SK-N-SH (cell line): ENCODE measurements at regions not wholly inside any gene's neighbourhood (a gene's known extent, or its start where the extent isn't known, plus 50 kb on each side); places are given as distances from the start of the nearest gene placed in this dataset.
"Not testable (repeated sequence)": the region's sequence is repeated elsewhere in the genome, so short reads cannot be mapped to it uniquely, and the experiment has no call there.

Experiments used
- CTCF ChIA-PET: fragments of 300-600, 350-600 bp; formaldehyde crosslinking; extraction: SDS; loops from one replicate; lab custom pipeline; 2021; lab: Yijun Ruan, JAX
- POLR2A ChIA-PET: fragments of 350-600 bp; sonication (Branson Sonifier 250); formaldehyde crosslinking; extraction: SDS; loops from one replicate; lab custom pipeline; 2020; ENCODE audit warnings: antibody characterized with exemption, inconsistent platforms; lab: Yijun Ruan, JAX
- DNase-seq: peaks from one replicate; pipeline ENCODE4 v3.0.0; 2012
- H2AFZ ChIP-seq: fragments of 200-600 bp; sonication (generic); 2 replicates; pipeline ENCODE4 v1.8.1; 2016; ENCODE audit warnings: antibody characterized with exemption, mild to moderate bottlenecking, low read depth
- H3F3A ChIP-seq: fragments of 200-600 bp; sonication (generic); replicated peaks from 2 replicates; pipeline ENCODE3; 2016; ENCODE audit warnings: antibody characterized with exemption, mild to moderate bottlenecking; ENCODE audit not compliant: insufficient read depth
- H3K27ac ChIP-seq, 2 experiments: fragments of 200-500 bp in 1 of 2; fragments of 200-600 bp in 1 of 2; sonication (Bioruptor generic) in 1 of 2; sonication (generic), shearing (Covaris generic) in 1 of 2; 2 replicates each; pipeline versions ENCODE4 v1.5.1 to v1.6.1; 2014 to 2016; ENCODE audit warnings: low read depth in 2 of 2, inconsistent platforms in 1 of 2, low read length in 1 of 2, mild to moderate bottlenecking in 1 of 2, mixed read lengths in 1 of 2
- H3K27me3 ChIP-seq: fragments of 200-600 bp; sonication (generic), shearing (Covaris generic); 2 replicates; pipeline ENCODE4 v1.6.1; 2016; ENCODE audit warnings: mixed run types; ENCODE audit not compliant: insufficient read depth
- H3K36me3 ChIP-seq, 2 experiments: fragments of 200-500 bp in 1 of 2; fragments of 200-600 bp in 1 of 2; sonication (Bioruptor generic) in 1 of 2; sonication (generic) in 1 of 2; replicated peaks in 1 of 2; 2 replicates each; pipeline versions ENCODE3 to v1.5.1; 2014 to 2016; ENCODE audit warnings: low read length in 1 of 2, mild to moderate bottlenecking in 1 of 2; ENCODE audit not compliant: insufficient read depth in 2 of 2, control insufficient read depth in 1 of 2
- H3K4me1 ChIP-seq, 2 experiments: fragments of 200-500 bp in 1 of 2; fragments of 200-600 bp in 1 of 2; sonication (Bioruptor generic) in 1 of 2; sonication (generic), shearing (Covaris generic) in 1 of 2; 2 replicates each; pipeline versions ENCODE4 v1.5.1 to v1.6.1; 2014 to 2016; ENCODE audit warnings: low read depth in 1 of 2, low read length in 1 of 2, mixed run types in 1 of 2; ENCODE audit not compliant: insufficient read depth in 2 of 2, control insufficient read depth in 1 of 2
- H3K4me2 ChIP-seq: fragments of 200-600 bp; sonication (generic), shearing (Covaris generic); 2 replicates; pipeline ENCODE4 v1.6.1; 2017; ENCODE audit warnings: mixed run types
- H3K4me3 ChIP-seq, 2 experiments: fragments of 200-500 bp in 1 of 2; fragments of 200-600 bp in 1 of 2; sonication (Bioruptor generic) in 1 of 2; sonication (generic), shearing (Covaris generic) in 1 of 2; 2 replicates each; pipeline versions ENCODE4 v1.5.1 to v1.8.1; 2014 to 2016; ENCODE audit warnings: low read depth in 2 of 2, inconsistent platforms in 1 of 2, low read length in 1 of 2, mild to moderate bottlenecking in 1 of 2, mixed read lengths in 1 of 2, moderate library complexity in 1 of 2
- H3K79me2 ChIP-seq: fragments of 200-600 bp; sonication (generic); 2 replicates; pipeline ENCODE4 v1.8.1; 2017; ENCODE audit warnings: mild to moderate bottlenecking; ENCODE audit not compliant: insufficient read depth
- H3K9ac ChIP-seq: fragments of 200-600 bp; sonication (generic); 2 replicates; pipeline ENCODE4 v1.6.1; 2017; ENCODE audit warnings: mixed run types
- H3K9me2 ChIP-seq: fragments of 200-600 bp; sonication (generic); 2 replicates; pipeline ENCODE4 v1.6.1; 2017; ENCODE audit warnings: mixed run types
- H3K9me3 ChIP-seq: fragments of 200-600 bp; sonication (generic); 2 replicates; pipeline ENCODE4 v1.6.1; 2017; ENCODE audit warnings: mixed run types, mild to moderate bottlenecking, moderate library complexity
- H4K20me1 ChIP-seq: fragments of 200-600 bp; sonication (generic); 2 replicates; pipeline ENCODE4 v1.6.1; 2017; ENCODE audit warnings: mild to moderate bottlenecking, mixed run types; ENCODE audit not compliant: insufficient read depth
- GATA2 ChIP-seq: sonication (generic); formaldehyde crosslinking; IDR thresholded peaks from 2 replicates; pipeline ENCODE4 v1.5.0; 2020; ENCODE audit warnings: mild to moderate bottlenecking, missing genetic modification reagents
- NFIC ChIP-seq: IDR thresholded peaks from 2 replicates; pipeline ENCODE4 v1.4.0; 2012; ENCODE audit warnings: borderline replicate concordance
- POLR2AphosphoS5 ChIP-seq: IDR thresholded peaks from 2 replicates; pipeline ENCODE4 v1.6.1; 2012; ENCODE audit warnings: low read depth, low read length
- RAD21 ChIP-seq: IDR thresholded peaks from 2 replicates; pipeline ENCODE4 v1.6.1; 2012; ENCODE audit warnings: mild to moderate bottlenecking, low read length
- SIN3A ChIP-seq: IDR thresholded peaks from 2 replicates; pipeline ENCODE4 v1.6.1; 2012; ENCODE audit warnings: low read depth, mild to moderate bottlenecking, low read length, moderate library complexity, borderline replicate concordance
- WGBS: methylation state at CpG from one replicate; pipeline ENCODE4 v1.1.6; 2017; ENCODE audit warnings: low lambda C conversion rate; 5-methylcytosine and 5-hydroxymethylcytosine counted together
- TF ChIP-seq, protein P1 (sequence below): IDR thresholded peaks from 2 replicates; pipeline ENCODE4 v1.4.0; 2012; ENCODE audit warnings: low read depth, borderline replicate concordance
- TF ChIP-seq, protein P2 (sequence below): IDR thresholded peaks from 2 replicates; pipeline ENCODE4 v1.6.1; 2012; ENCODE audit warnings: mild to moderate bottlenecking, low read depth, low read length, moderate library complexity
- TF ChIP-seq, protein P3 (sequence below): IDR thresholded peaks from 2 replicates; pipeline ENCODE4 v1.4.0; 2012; ENCODE audit warnings: low read depth
- TF ChIP-seq, protein P4 (sequence below): IDR thresholded peaks from 2 replicates; pipeline ENCODE4; 2012

DNA sequence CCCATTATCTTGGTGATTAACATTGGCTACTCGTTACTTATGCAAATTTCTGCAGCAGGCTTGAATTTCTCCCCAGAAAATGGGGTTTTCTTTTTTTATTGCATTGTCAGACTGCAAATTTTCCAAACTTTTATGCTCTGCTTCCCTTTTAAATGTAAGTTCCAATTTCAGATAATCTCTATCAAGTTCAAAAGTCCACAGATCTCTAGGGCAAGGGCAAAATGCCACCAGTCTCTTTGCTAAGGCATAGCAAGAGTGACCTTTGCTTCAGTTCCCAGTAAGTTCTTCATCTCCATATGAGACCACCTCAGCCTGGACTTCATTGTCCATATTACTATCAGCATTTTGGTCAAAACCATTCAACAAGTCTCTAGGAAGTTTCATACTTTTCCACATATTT lies 108.5 kb upstream of the ECI2 start:
- H3K9me3 ChIP-seq, H3F3A ChIP-seq, H3K79me2 ChIP-seq, H3K4me2 ChIP-seq, H3K27ac ChIP-seq, CTCF ChIA-PET, H3K9ac ChIP-seq, H3K4me1 ChIP-seq, DNase-seq, H3K36me3 ChIP-seq, POLR2A ChIA-PET, H3K9me2 ChIP-seq, H2AFZ ChIP-seq, H3K27me3 ChIP-seq, H4K20me1 ChIP-seq, H3K4me3 ChIP-seq: not testable (repeated sequence)
- 6% methylated on average over 1 of the region's 1 CpG for WGBS

DNA sequence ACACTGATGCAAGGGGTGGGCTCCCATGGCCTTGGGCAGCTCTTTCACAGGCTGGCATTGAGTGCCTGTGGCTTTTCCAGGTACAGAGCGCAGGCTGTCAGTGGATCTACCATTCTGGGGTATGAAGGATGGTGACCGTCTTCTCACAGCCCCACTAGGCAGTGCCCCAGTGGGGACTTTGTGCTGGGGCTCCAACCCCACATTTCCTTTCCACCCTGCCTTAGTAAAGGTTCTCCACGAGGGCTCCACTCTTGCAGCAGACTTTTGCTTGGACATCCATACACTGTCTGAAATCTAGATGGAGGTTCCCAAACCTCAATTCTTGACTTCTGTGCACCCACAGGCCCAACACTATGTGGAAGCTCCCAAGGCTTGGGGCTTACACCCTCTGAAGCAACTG lies 107.9 kb upstream of the ECI2 start:
- no peak overlapping the region for H3K4me2 ChIP-seq
- no peaks in the 10 kb centered on the region for H3K4me1 ChIP-seq
- no peaks in the 10 kb centered on the region for H3K36me3 ChIP-seq
- no peak for DNase-seq
- WGBS = 0% methylated on average over 1 of the region's 3 CpGs
- TF ChIP-seq, protein P1, sequence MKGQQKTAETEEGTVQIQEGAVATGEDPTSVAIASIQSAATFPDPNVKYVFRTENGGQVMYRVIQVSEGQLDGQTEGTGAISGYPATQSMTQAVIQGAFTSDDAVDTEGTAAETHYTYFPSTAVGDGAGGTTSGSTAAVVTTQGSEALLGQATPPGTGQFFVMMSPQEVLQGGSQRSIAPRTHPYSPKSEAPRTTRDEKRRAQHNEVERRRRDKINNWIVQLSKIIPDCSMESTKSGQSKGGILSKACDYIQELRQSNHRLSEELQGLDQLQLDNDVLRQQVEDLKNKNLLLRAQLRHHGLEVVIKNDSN = no peak
- H3K27me3 ChIP-seq = peaks cover 5% of the 10 kb centered on the region; the same call in 1 of the 2 replicates
- no peak overlapping the region for H3K9ac ChIP-seq
- H3K9me3 ChIP-seq = no peaks in the 10 kb centered on the region; the same call in 1 of the 2 replicates
- H2AFZ ChIP-seq = no peak overlapping the region
- ChIA-PET POLR2A (no interaction called here), CTCF (no interaction called here)
- no peak overlapping the region for H3K4me3 ChIP-seq
- H3K9me2 ChIP-seq = no peaks in the 10 kb centered on the region
- no peak overlapping the region for H3K27ac ChIP-seq
- H3F3A ChIP-seq = no peaks in the 10 kb centered on the region
- H4K20me1 ChIP-seq = no peaks in the 10 kb centered on the region
- no peaks in the 10 kb centered on the region for H3K79me2 ChIP-seq

DNA sequence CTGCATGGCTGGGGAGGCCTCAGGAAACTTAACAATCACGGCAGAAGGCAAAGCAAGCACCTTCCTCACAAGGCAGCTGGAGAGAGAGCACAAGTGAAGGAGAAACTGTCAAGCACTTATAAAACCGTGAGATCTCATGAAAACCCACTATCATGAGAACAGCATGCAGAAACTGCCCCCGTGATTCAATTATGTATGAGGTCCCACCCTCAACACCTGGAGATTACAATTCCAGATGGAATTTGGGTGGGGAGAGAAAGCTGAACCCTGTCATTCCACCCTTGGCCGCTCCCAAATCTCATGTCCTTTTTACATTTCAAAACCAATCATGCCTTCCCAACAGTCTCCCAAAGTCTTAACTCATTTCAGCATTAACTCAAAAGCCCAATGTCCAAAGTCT lies 107.2 kb upstream of the ECI2 start:
- Histone ChIP-seq H3K79me2 (no peaks in the 10 kb centered on the region), H3K27me3 (peaks cover 5% of the 10 kb centered on the region; the same call in 1 of the 2 replicates), H3K9me2 (no peaks in the 10 kb centered on the region), H3K4me1 (no peaks in the 10 kb centered on the region), H3K9me3 (no peaks in the 10 kb centered on the region; the same call in 1 of the 2 replicates), H3K36me3 (no peaks in the 10 kb centered on the region), H3F3A (no peaks in the 10 kb centered on the region), H4K20me1 (no peaks in the 10 kb centered on the region), H3K4me2 (no peak overlapping the region), H2AFZ (no peak overlapping the region), H3K4me3 (no peak overlapping the region), H3K9ac (no peak overlapping the region), H3K27ac (no peak overlapping the region)
- TF ChIP-seq POLR2AphosphoS5 (no peak), GATA2 (CRISPR knock-in tag) (no peak), RAD21 (no peak), NFIC (no peak), SIN3A (no peak)
- TF ChIP-seq, protein P2, sequence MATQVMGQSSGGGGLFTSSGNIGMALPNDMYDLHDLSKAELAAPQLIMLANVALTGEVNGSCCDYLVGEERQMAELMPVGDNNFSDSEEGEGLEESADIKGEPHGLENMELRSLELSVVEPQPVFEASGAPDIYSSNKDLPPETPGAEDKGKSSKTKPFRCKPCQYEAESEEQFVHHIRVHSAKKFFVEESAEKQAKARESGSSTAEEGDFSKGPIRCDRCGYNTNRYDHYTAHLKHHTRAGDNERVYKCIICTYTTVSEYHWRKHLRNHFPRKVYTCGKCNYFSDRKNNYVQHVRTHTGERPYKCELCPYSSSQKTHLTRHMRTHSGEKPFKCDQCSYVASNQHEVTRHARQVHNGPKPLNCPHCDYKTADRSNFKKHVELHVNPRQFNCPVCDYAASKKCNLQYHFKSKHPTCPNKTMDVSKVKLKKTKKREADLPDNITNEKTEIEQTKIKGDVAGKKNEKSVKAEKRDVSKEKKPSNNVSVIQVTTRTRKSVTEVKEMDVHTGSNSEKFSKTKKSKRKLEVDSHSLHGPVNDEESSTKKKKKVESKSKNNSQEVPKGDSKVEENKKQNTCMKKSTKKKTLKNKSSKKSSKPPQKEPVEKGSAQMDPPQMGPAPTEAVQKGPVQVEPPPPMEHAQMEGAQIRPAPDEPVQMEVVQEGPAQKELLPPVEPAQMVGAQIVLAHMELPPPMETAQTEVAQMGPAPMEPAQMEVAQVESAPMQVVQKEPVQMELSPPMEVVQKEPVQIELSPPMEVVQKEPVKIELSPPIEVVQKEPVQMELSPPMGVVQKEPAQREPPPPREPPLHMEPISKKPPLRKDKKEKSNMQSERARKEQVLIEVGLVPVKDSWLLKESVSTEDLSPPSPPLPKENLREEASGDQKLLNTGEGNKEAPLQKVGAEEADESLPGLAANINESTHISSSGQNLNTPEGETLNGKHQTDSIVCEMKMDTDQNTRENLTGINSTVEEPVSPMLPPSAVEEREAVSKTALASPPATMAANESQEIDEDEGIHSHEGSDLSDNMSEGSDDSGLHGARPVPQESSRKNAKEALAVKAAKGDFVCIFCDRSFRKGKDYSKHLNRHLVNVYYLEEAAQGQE = no peak
- TF ChIP-seq, protein P3, sequence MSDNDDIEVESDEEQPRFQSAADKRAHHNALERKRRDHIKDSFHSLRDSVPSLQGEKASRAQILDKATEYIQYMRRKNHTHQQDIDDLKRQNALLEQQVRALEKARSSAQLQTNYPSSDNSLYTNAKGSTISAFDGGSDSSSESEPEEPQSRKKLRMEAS = no peak
- TF ChIP-seq, protein P4, sequence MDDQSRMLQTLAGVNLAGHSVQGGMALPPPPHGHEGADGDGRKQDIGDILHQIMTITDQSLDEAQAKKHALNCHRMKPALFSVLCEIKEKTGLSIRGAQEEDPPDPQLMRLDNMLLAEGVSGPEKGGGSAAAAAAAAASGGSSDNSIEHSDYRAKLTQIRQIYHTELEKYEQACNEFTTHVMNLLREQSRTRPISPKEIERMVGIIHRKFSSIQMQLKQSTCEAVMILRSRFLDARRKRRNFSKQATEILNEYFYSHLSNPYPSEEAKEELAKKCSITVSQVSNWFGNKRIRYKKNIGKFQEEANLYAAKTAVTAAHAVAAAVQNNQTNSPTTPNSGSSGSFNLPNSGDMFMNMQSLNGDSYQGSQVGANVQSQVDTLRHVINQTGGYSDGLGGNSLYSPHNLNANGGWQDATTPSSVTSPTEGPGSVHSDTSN = no peak
- DNase-seq = no peak
- ChIA-PET CTCF (no interaction called here), POLR2A (no interaction called here)
- WGBS = 2% methylated on average over 4 of the region's 4 CpGs
